Caco-2 (cell line): ENCODE measurements at regions not wholly inside any gene's neighbourhood (a gene's known extent, or its start where the extent isn't known, plus 50 kb on each side); places are given as distances from the start of the nearest gene placed in this dataset.

Experiments
- BruUV-seq: library from RNA; stranded (reverse); fragments of 400-500 nt; replicated peaks from 2 replicates; lab custom pipeline; 2021; lab: Mats Ljungman, UMichigan
- CTCF ChIA-PET: fragments of 300-600 bp; sonication (Branson Sonifier 250); formaldehyde crosslinking; loops from one replicate; lab custom pipeline; 2022; ENCODE audit warnings: antibody characterized with exemption; lab: Charles Lee
- POLR2A ChIA-PET: fragments of 300-600 bp; sonication (Branson Sonifier 250); formaldehyde crosslinking; loops from one replicate; lab custom pipeline; 2022; ENCODE audit warnings: antibody characterized with exemption; lab: Charles Lee
- DNase-seq, 2 experiments: peaks; one replicate each; pipeline versions ENCODE4 v3.0.0 to v3.0.0-alpha.2; 2020 to 2022
- H3K27me3 ChIP-seq: replicated peaks from 2 replicates; pipeline ENCODE4 v1.6.0; 2011; ENCODE audit warnings: low read length; ENCODE audit not compliant: control insufficient read depth, insufficient read depth
- H3K36me3 ChIP-seq: 2 replicates; pipeline ENCODE4 v1.5.1; 2011; ENCODE audit warnings: low read length; ENCODE audit not compliant: control insufficient read depth, insufficient read depth
- H3K4me1 ChIP-seq: fragments of 250-450 bp; sonication (Bioruptor Pico); 2 replicates; pipeline ENCODE4 v1.5.1; 2020; ENCODE audit warnings: mild to moderate bottlenecking
- H3K4me3 ChIP-seq: 2 replicates; pipeline ENCODE4 v1.5.1; 2011; ENCODE audit warnings: low read depth, mild to moderate bottlenecking, control low read depth, low read length
- H3K9me3 ChIP-seq: fragments of 250-450 bp; sonication (Bioruptor Pico); 2 replicates; pipeline ENCODE4 v1.5.1; 2020; ENCODE audit warnings: mild to moderate bottlenecking, moderate library complexity
- H3K27ac Mint-ChIP-seq: one replicate; pipeline ENCODE4 v1.8.0; 2022; ENCODE audit warnings: mixed read lengths; ENCODE audit not compliant: unreplicated experiment
- H3K27me3 Mint-ChIP-seq: one replicate; pipeline ENCODE4 v1.8.0; 2022; ENCODE audit warnings: mixed read lengths; ENCODE audit not compliant: insufficient read depth, unreplicated experiment
- H3K36me3 Mint-ChIP-seq: one replicate; pipeline ENCODE4 v1.8.0; 2022; ENCODE audit warnings: mild to moderate bottlenecking, mixed read lengths; ENCODE audit not compliant: insufficient read depth, unreplicated experiment
- H3K4me1 Mint-ChIP-seq: one replicate; pipeline ENCODE4 v1.8.0; 2022; ENCODE audit warnings: low read depth, mixed read lengths; ENCODE audit not compliant: unreplicated experiment
- H3K4me3 Mint-ChIP-seq: one replicate; pipeline ENCODE4 v1.8.0; 2022; ENCODE audit warnings: mild to moderate bottlenecking, moderate library complexity, mixed read lengths; ENCODE audit not compliant: unreplicated experiment
- H3K9me3 Mint-ChIP-seq: one replicate; pipeline ENCODE4 v1.8.0; 2022; ENCODE audit warnings: mixed read lengths; ENCODE audit not compliant: unreplicated experiment
- intact Hi-C: fragments of 100-400 bp; cut with micrococcal nuclease; formaldehyde crosslinking; loops from one replicate; pipeline ENCODE4 v1.10.0; 2022; ENCODE audit not compliant: unreplicated experiment
- TF ChIP-seq, protein P1 (sequence below), 2 experiments: fragments of 200-600 bp in 1 of 2; IDR thresholded peaks; 1 replicate in 1 of 2; 2 replicates in 1 of 2; pipeline versions ENCODE4 v1.5.1 to v1.8.0; 2011 to 2022; ENCODE audit warnings: antibody characterized with exemption in 1 of 2, control low read depth in 1 of 2, inconsistent platforms in 1 of 2, low read depth in 1 of 2, low read length in 1 of 2, mild to moderate bottlenecking in 1 of 2, moderate library complexity in 1 of 2; ENCODE audit not compliant: insufficient read depth in 1 of 2, severe bottlenecking in 1 of 2, unreplicated experiment in 1 of 2

DNA sequence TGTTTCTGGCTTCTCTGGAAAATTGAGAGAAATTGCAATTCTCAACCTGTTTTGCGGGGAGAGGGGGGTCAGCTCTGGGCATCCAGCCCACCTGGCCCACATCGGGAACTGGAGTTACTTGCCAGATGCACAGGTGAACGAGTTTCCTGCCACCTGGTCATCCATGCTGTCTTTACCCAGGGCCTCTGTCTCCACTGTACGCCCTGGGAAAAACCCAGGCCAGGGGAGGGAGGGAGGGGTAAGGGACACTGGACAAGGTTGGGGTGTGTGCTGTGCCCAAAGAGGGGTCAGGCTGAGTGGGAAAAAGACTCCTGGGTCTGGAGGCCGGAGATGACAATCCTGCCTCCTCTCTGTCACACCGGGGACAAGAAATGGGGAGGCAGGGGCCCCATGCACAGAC lies 307.6 kb downstream of the ZNF536 start:
- TF ChIP-seq, protein P1, sequence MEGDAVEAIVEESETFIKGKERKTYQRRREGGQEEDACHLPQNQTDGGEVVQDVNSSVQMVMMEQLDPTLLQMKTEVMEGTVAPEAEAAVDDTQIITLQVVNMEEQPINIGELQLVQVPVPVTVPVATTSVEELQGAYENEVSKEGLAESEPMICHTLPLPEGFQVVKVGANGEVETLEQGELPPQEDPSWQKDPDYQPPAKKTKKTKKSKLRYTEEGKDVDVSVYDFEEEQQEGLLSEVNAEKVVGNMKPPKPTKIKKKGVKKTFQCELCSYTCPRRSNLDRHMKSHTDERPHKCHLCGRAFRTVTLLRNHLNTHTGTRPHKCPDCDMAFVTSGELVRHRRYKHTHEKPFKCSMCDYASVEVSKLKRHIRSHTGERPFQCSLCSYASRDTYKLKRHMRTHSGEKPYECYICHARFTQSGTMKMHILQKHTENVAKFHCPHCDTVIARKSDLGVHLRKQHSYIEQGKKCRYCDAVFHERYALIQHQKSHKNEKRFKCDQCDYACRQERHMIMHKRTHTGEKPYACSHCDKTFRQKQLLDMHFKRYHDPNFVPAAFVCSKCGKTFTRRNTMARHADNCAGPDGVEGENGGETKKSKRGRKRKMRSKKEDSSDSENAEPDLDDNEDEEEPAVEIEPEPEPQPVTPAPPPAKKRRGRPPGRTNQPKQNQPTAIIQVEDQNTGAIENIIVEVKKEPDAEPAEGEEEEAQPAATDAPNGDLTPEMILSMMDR (IDR thresholded peaks at IDR 0.05; ENCODE audit: insufficient read depth in 1 of 2, low read depth in 1 of 2, low read length in 1 of 2, severe bottlenecking in 1 of 2, unreplicated experiment in 1 of 2), result no peak
- no TSS peak for BruUV-seq
- no peaks in the 10 kb centered on the region for H3K9me3 Mint-ChIP-seq
- CTCF ChIA-PET, result no interaction called here
- H3K27ac Mint-ChIP-seq, result no peak overlapping the region
- Histone ChIP-seq H3K36me3 (no peaks in the 10 kb centered on the region), H3K4me1 (no peaks in the 10 kb centered on the region), H3K27me3 (no peaks in the 10 kb centered on the region), H3K4me3 (no peak overlapping the region), H3K9me3 (no peaks in the 10 kb centered on the region)
- POLR2A ChIA-PET, result no interaction called here
- H3K4me3 Mint-ChIP-seq, result no peak overlapping the region
- intact Hi-C loops, result no loop called here
- no peaks in the 10 kb centered on the region for H3K36me3 Mint-ChIP-seq
- no peak for DNase-seq
- H3K4me1 Mint-ChIP-seq, result no peaks in the 10 kb centered on the region
- H3K27me3 Mint-ChIP-seq, result peaks cover 18% of the 10 kb centered on the region

DNA sequence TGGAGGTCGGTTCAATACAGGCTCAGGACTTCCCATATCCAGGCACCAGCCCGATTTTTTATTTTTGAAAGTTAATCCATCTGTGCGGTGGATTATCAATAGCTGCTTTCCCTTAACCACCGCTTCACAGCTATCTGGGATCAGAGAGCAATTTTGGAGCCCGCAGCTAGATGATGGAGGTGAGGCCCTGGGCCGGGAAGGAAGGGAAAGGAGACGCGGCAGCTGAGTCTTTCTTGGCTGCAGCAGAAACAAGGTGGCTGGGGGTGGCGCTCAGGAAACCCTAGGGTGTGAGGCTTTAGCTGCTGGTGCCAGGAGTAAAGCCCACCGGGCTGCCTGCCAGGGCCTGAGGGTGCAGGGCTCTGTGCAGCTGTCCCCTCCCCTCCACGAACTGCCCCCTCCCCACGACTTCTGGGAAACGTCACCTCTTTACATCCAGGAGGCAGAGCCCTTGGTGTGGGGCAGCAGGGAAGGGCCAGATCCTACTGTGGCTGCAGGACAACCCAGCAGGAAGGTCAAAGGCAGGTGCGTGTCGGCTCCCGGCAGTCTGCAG lies 307.0 kb downstream of the ZNF536 start:
- H3K9me3 Mint-ChIP-seq, result no peaks in the 10 kb centered on the region
- no peaks in the 10 kb centered on the region for H3K27me3 ChIP-seq
- H3K36me3 Mint-ChIP-seq, result no peaks in the 10 kb centered on the region
- POLR2A ChIA-PET, result no interaction called here
- TF ChIP-seq, protein P1 (IDR thresholded peaks at IDR 0.05; ENCODE audit: insufficient read depth in 1 of 2, low read depth in 1 of 2, low read length in 1 of 2, severe bottlenecking in 1 of 2, unreplicated experiment in 1 of 2), result no peak
- no peak overlapping the region for H3K27ac Mint-ChIP-seq
- H3K4me1 ChIP-seq, result no peaks in the 10 kb centered on the region
- H3K27me3 Mint-ChIP-seq, result peaks cover 19% of the 10 kb centered on the region
- peak in 1 of 2 experiments; percentile 23 for DNase-seq
- intact Hi-C loops, result no loop called here
- CTCF ChIA-PET, result no interaction called here
- H3K9me3 ChIP-seq, result no peaks in the 10 kb centered on the region
- no peaks in the 10 kb centered on the region for H3K4me1 Mint-ChIP-seq
- BruUV-seq, result no TSS peak
- H3K36me3 ChIP-seq, result no peaks in the 10 kb centered on the region
- H3K4me3 Mint-ChIP-seq, result no peak overlapping the region
- H3K4me3 ChIP-seq, result no peak overlapping the region

DNA sequence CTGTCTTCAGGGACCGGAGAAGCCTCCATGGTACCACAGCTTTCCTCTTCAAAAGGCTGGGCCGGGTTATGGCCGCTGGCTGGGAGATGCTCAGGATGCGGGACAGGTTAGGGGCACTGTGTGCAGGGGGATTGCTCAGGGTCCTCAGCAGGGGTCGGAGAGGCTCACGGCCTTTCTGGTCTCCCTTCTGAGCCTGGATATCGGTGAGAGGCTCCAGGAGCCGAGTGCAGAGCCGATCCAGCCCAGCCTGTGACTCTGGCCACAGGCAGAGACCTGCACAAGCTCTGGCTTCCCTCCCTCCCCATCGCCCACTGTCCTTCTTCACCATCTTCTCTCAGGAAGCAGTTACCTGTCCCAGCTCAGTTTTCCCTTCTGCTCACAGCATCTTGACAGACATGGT lies 306.0 kb downstream of the ZNF536 start:
- TF ChIP-seq, protein P1 (IDR thresholded peaks at IDR 0.05; ENCODE audit: insufficient read depth in 1 of 2, low read depth in 1 of 2, low read length in 1 of 2, severe bottlenecking in 1 of 2, unreplicated experiment in 1 of 2), result no peak
- no peaks in the 10 kb centered on the region for H3K9me3 ChIP-seq
- ChIA-PET POLR2A (no interaction called here), CTCF (interaction anchor here (1.5 kb wide), 1 partner anchor 9 kb away, joined by 3 read pairs; no protein-coding TSS in a partner anchor)
- no TSS peak for BruUV-seq
- no peaks in the 10 kb centered on the region for H3K27me3 ChIP-seq
- Mint-ChIP-seq H3K4me1 (no peaks in the 10 kb centered on the region), H3K27ac (no peak overlapping the region), H3K4me3 (no peak overlapping the region), H3K9me3 (no peaks in the 10 kb centered on the region), H3K27me3 (peaks cover 25% of the 10 kb centered on the region), H3K36me3 (no peaks in the 10 kb centered on the region)
- H3K4me3 ChIP-seq, result no peak overlapping the region
- no peaks in the 10 kb centered on the region for H3K36me3 ChIP-seq
- H3K4me1 ChIP-seq, result no peaks in the 10 kb centered on the region
- DNase-seq, result peak in 1 of 2 experiments; percentile 16
- intact Hi-C loops, result no loop called here
